Activated T-cell treated with anti-CD3 and anti-CD28 coated beads, Interleukin-2, amount 50 U/mL, for 4 hours (primary cell): ENCODE measurements at regions not wholly inside any gene's neighbourhood (a gene's known extent, or its start where the extent isn't known, plus 50 kb on each side); places are given as distances from the start of the nearest gene placed in this dataset.

Experiments used
- ATAC-seq, 2 donors: fragments of 200-7000 bp; cut with Tn5 transposase; one replicate each; pipeline ENCODE4 v1.10.0; 2021
- DNase-seq: peaks from one replicate; pipeline ENCODE4 v3.0.0-alpha.2; 2020
- H3K27me3 Mint-ChIP-seq: one replicate; pipeline ENCODE4 v1.8.0; 2021; ENCODE audit warnings: low read depth, mixed read lengths
- H3K36me3 Mint-ChIP-seq: one replicate; pipeline ENCODE4 v1.8.0; 2022; ENCODE audit warnings: mixed read lengths; ENCODE audit not compliant: insufficient read depth
- H3K4me1 Mint-ChIP-seq: one replicate; pipeline ENCODE4 v1.8.0; 2021; ENCODE audit warnings: low read depth, mixed read lengths
- H3K4me3 Mint-ChIP-seq: one replicate; pipeline ENCODE4 v1.8.0; 2021; ENCODE audit warnings: mild to moderate bottlenecking, moderate library complexity, mixed read lengths
- H3K9me3 Mint-ChIP-seq: one replicate; pipeline ENCODE4 v1.8.0; 2021; ENCODE audit warnings: mixed read lengths

DNA sequence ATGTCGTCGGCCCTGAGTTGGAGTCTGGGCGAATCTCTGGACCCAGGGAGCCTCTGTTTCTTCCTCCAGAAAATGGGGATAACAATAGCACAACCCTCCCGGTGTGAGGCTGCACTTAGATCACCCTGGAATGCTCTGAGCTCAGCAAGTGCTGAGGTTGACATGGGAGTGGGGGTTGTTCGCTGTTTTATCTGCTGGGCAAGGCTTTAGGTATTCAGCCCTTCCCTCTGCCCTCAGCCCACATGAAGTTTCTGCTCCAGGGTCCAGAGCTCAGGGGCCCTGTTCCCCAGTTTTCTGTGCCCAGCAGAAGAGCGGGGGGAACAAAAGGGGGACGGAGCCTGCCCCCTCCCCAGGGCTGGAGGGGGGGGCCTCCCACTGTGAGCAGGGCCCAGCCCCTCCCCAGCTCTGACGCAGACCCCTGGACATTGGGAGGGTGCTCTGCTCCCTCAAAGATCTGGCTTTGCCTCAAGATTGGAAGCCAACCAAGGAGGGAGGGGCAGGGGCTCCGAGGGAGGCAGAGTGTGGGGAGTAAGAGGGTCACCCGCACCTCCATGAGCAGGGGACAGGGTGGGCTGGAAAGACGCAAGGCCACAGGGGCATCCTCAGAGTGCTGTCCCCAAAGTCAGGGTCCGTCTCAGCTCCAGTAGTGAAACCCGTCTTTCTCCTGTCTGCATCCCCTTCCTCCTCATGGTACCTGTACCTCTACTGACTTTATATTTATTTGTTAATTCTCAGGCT, 215.6 kb downstream of the C9orf50 start:
- H3K4me3 Mint-ChIP-seq: no peak overlapping the region
- no peak for ATAC-seq
- no peak for DNase-seq
- no peaks in the 10 kb centered on the region for H3K27me3 Mint-ChIP-seq
- no peaks in the 10 kb centered on the region for H3K36me3 Mint-ChIP-seq
- H3K4me1 Mint-ChIP-seq: peaks cover 2% of the 10 kb centered on the region
- peaks cover 3% of the 10 kb centered on the region for H3K9me3 Mint-ChIP-seq

GRCh38 chr9:129404621-129405020, 216.3 kb downstream of the C9orf50 start:
- DNase-seq (no peak), ATAC-seq (no peak)
- Mint-ChIP-seq H3K4me1 (no peaks in the 10 kb centered on the region), H3K27me3 (no peaks in the 10 kb centered on the region), H3K36me3 (no peaks in the 10 kb centered on the region), H3K9me3 (no peaks in the 10 kb centered on the region), H3K4me3 (no peak overlapping the region)

- no peak for DNase-seq
- H3K36me3 Mint-ChIP-seq: no peaks in the 10 kb centered on the region
- H3K4me1 Mint-ChIP-seq: no peaks in the 10 kb centered on the region
- no peaks in the 10 kb centered on the region for H3K9me3 Mint-ChIP-seq
- ATAC-seq: no peak
- no peaks in the 10 kb centered on the region for H3K27me3 Mint-ChIP-seq
- H3K4me3 Mint-ChIP-seq: no peak overlapping the region
Observed at GRCh38 chr9:129403779-129404620, 216.9 kb downstream of the C9orf50 start.

DNA sequence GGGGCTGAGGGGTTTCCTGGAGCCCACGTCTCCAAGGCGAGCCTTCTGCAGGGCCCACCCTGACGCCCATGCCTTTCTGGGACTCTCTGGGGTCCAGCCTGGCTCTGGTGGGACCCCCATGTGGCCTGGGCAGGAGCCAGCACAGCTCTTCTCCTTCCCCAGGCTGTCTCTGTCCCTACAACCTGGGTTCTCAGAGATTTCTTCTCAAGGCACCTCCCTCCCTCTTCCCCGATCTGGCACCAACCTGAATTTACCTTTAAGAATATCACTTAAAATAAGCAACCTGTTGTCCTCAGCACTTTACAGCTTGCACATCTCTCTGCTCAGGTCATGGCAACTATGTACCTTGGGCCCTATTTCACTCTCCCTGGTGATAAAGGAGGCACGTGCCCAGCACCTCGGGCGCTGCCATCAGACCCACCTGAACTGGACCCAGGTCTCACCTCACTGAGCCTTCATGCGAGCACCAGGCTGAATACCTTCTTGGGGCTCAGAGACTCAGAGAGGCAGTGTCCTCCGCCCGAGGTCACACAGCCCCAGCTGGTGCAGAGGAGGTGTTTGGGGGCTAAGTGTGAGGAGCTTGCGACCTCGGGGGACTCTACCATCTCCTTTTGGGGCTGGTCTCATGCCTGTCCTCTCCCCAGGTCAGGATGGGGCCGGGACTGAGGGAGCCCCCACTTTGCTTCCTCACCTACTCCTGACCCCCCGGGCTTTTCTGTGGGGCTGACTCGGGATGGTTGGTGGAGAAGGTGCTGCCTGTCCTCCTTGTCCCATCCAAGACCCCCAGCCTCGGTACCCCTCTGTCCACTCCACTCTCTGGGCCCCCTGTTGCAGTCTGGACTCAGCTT, 217.7 kb downstream of the C9orf50 start:
- Mint-ChIP-seq H3K9me3 (no peaks in the 10 kb centered on the region), H3K4me3 (no peak overlapping the region), H3K4me1 (no peaks in the 10 kb centered on the region), H3K27me3 (no peaks in the 10 kb centered on the region), H3K36me3 (no peaks in the 10 kb centered on the region)
- ATAC-seq (no peak), DNase-seq (no peak)

DNA sequence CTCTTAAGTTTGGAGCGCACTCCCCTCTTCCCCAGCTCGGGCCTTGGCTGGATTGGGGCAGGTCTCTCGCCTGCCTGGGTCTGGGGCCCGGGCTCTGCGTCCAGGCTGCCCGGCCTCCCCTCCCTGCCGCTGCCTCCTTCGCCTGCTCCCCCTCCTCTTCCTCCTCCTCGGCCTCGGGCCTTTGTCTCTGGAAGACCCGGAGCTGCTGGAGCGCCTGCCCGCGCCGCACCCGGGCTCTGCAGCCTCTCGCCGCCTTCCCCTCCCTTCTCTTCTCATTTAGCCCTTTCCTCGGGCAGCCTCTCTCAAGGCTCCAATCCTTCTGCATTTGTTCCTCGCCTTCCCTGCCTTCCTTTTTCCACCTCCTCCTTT, 218.5 kb downstream of the C9orf50 start:
- no peak for DNase-seq
- H3K9me3 Mint-ChIP-seq: no peaks in the 10 kb centered on the region

GRCh38 chr9:129401623-129402370, 219.1 kb downstream of the C9orf50 start:
- no peaks in the 10 kb centered on the region for H3K36me3 Mint-ChIP-seq
- DNase-seq: no peak

More for the DNA sequence above, 218.5 kb downstream of the C9orf50 start:
- no peaks in the 10 kb centered on the region for H3K27me3 Mint-ChIP-seq
- no peaks in the 10 kb centered on the region for H3K4me1 Mint-ChIP-seq
- no peaks in the 10 kb centered on the region for H3K36me3 Mint-ChIP-seq
- no peak for ATAC-seq
- no peak overlapping the region for H3K4me3 Mint-ChIP-seq

DNA sequence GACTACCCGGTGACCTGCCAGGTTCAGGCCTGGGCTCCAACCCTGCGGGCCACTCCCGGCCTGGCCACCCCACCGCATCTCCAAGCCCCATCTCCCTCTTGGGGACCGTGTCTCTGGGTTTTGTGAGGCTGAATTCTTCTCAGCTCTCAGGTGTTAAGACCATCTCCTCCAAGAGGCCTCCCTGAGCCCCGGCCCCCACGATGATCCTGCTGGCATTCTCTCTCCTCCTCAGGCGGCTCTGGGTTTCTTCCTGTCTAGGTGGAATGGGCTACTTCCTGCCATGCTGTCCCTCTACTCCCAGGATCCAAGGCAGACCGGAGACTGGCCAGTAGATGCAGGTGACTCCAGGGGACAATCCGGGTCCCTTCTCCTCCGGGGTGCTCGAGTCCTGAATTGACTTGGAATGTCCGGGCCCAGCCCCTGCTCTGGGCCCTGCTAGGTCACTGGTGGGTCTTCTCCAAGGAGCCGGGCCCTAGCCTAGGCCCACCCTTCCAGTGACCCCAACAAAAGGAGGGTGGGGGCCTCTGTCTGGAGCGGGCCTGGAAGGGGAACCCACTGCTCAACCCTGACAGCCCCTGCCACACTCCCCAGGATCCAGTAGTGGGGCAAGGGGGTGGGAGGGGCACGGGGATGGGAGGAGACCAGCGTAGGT, 219.8 kb downstream of the C9orf50 start:
- no peaks in the 10 kb centered on the region for H3K36me3 Mint-ChIP-seq
- H3K4me3 Mint-ChIP-seq: peak overlapping the region; percentile 6
- no peaks in the 10 kb centered on the region for H3K4me1 Mint-ChIP-seq
- H3K27me3 Mint-ChIP-seq: no peaks in the 10 kb centered on the region
- ATAC-seq: no peak
- no peak for DNase-seq
- H3K9me3 Mint-ChIP-seq: no peaks in the 10 kb centered on the region

More at GRCh38 chr9:129401623-129402370, 219.1 kb downstream of the C9orf50 start:
- ATAC-seq: no peak
- Mint-ChIP-seq H3K9me3 (no peaks in the 10 kb centered on the region), H3K27me3 (no peaks in the 10 kb centered on the region), H3K4me1 (no peaks in the 10 kb centered on the region), H3K4me3 (no peak overlapping the region)

DNA sequence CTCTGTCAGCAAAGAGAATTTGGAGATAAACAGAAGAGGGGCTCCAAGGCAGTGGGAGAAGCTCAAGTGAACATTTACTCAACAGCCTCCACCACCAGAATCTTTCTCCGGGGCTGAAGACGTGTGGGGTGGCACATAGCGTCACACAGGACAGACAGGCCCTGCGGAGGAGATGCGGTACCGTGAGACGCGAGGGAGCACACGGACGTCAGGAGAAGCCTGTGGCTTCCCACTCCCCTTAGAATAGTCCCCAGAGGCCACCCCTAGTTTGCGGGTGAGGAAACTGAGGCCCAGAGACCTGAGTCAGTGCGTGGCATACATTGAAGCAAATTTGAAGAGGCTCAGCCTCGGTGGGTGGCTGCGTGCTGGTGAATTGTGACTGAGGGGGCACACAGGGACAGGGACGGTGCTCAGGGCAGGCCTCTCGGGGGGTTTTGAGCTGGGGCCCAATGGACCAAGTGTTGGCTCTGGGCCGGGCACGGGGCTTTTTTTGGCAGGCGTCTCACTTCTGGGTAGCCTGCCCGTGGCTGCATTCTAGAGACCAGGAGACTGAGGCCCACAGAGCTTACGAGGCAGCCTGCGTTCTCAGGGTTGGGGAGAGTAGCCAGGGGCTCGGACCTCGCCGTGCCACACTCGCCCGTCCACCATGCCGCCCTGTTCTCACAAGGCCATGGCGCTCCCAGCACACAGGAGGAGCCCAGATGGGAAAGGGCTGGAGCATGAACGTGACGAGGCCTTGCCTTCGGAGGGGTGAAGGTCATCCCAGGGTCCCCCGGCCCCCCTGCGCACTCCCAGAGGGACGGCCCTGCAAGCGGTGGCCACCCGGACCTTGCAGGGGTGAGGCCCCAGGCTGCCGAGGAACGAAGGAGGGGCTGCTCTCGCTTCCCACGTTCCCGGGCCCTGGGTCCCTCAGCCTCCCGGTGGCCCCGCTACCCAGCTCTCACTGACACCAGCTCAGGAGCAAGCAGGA, 220.6 kb downstream of the C9orf50 start:
- Mint-ChIP-seq H3K36me3 (no peaks in the 10 kb centered on the region), H3K27me3 (no peaks in the 10 kb centered on the region), H3K9me3 (no peaks in the 10 kb centered on the region), H3K4me3 (no peak overlapping the region), H3K4me1 (no peaks in the 10 kb centered on the region)
- DNase-seq: no peak
- ATAC-seq: no peak

GRCh38 chr9:129399634-129399990, 221.3 kb downstream of the C9orf50 start:
- Mint-ChIP-seq H3K9me3 (no peaks in the 10 kb centered on the region), H3K36me3 (no peaks in the 10 kb centered on the region), H3K4me3 (no peak overlapping the region), H3K27me3 (no peaks in the 10 kb centered on the region), H3K4me1 (no peaks in the 10 kb centered on the region)
- no peak for DNase-seq
- ATAC-seq: no peak

DNA sequence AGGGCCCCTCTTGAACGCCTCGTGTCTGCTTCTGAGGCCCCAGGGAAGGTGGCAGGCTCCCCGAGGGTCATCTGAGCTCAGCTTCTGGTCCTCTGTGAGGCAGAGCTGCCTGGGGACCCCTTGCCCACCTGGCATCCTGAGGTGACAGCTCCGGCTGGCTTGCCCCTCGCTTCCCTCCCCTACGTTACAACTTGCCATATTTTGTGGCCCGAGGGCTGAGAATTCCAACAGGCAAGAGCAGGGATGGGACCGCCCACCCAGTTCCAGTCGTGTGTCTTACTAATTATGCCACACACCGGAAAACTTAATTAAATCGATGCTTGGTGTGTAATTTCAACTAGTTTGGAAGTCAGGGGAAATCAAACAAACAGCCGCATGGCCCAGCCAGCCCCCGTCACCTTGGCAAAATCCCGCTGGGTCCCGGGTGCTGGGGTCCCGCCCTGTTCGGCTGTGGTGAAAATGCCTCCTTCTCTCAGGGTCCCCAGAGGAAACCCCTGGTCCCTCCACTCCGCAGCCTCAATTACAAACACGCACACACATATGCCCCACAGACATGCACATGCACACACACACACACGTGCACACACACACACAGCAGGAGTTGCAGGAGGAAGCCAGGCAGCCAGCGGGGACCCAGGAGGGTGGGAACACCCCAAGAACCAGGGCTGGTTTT, 221.0 kb upstream of the IER5L start:
- H3K36me3 Mint-ChIP-seq: no peaks in the 10 kb centered on the region
- H3K4me3 Mint-ChIP-seq: no peak overlapping the region
- no peaks in the 10 kb centered on the region for H3K9me3 Mint-ChIP-seq
- ATAC-seq: no peak
- H3K27me3 Mint-ChIP-seq: no peaks in the 10 kb centered on the region
- no peaks in the 10 kb centered on the region for H3K4me1 Mint-ChIP-seq
- DNase-seq: no peak

DNA sequence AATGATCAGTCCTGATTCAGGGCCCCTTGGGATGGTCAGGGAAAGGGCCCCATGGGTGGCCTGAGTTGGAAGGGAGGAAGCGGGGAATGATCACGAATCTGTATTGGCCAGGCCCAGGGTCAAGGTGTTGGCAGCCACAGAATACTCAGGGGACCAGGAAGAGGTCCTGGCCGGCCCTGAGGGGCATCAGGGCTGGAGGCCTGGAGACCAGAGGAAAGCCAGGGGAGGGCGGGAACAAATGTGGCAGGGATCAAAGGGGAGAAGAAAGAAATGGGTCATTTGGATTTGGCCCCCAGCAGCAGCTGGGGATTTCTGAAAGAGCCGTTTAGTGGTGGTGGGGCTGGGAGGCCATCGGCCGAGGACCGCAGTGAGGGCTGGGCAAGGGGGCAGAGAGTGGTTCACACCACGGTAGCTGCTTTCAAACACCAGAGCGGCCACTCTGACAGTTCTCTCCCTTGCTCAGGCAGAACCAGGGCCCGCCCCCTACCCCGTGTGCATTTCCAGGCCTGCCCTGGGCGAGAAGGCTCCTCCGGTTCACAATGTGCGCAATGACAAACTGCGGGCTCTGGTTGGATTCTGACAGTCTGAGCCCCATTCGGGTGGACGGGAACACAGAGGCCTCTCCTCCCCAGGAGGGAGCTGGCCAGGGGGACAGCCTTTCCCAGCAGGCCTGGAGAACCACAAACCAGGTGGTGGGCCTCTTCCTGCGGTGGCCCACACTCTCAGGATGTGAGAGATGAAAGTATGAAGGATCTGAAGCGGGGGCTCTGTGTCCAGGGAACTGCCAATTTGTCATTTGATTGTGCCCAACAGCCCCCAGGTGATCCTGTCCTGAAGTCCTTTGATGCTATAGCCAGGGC, 220.3 kb upstream of the IER5L start:
- Mint-ChIP-seq H3K36me3 (no peaks in the 10 kb centered on the region), H3K4me3 (no peak overlapping the region), H3K27me3 (no peaks in the 10 kb centered on the region), H3K9me3 (no peaks in the 10 kb centered on the region), H3K4me1 (no peaks in the 10 kb centered on the region)
- ATAC-seq (no peak), DNase-seq (no peak)

- H3K27me3 Mint-ChIP-seq: no peaks in the 10 kb centered on the region
- no peaks in the 10 kb centered on the region for H3K9me3 Mint-ChIP-seq
- H3K4me1 Mint-ChIP-seq: no peaks in the 10 kb centered on the region
- H3K36me3 Mint-ChIP-seq: no peaks in the 10 kb centered on the region
- DNase-seq (no peak), ATAC-seq (no peak)
- H3K4me3 Mint-ChIP-seq: no peak overlapping the region
Observed at GRCh38 chr9:129397335-129397734, 219.3 kb upstream of the IER5L start.
